GM19468 (cell line): ENCODE measurements at regions not wholly inside any gene's neighbourhood (a gene's known extent, or its start where the extent isn't known, plus 50 kb on each side); places are given as distances from the start of the nearest gene placed in this dataset.

Experiments used
- ATAC-seq: cut with Tn5 transposase; IDR thresholded peaks from one replicate; pipeline ENCODE4 v1.9.1; 2021; ENCODE audit warnings: mild to moderate bottlenecking, moderate library complexity, moderate number of reproducible peaks; ENCODE audit not compliant: unreplicated experiment; ENCODE audit errors: extremely low read depth

DNA sequence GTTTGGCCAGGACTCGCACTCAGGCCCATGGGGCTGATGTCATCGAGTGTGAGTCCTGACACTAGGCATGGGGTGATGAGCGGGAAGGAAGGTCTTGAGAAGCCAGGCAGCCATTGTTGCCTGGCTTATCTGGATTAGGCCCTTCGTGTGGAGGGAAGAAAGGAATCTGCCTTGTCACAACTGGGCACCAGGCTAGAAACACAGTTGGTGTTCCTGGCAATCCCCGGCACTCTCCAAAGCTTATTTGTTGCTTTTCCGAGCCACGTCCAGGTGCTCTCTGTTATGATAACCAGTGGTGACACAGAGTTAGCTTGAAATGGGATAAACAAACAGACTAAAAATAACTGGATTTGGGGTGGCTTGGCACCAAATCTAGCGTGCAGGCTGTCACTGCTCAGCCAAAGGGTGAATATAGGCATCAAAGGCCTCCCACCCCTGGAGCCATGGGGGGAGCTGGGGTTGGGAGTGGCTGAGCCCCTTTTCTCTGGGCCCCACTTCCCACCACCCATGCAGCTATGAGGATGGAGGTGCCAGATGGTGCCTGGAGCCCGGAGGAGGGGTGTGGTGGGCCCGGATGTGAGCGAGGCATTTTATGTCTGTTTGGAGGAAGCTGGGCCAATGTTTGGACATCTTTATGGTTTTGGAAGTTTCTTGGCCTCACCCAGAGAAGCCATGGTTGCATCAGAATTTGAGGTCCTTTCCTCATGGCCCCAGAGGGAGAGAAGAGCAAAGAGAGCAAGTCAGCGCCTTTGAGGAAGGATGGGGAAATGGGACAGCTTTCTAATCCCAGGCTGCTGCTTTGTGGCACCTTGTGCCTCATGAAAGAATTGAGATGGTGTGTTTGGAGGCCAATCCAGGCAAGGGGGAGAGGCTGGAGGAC, 98.0 kb upstream of the PITX1 start:
- ATAC-seq: no peak

DNA sequence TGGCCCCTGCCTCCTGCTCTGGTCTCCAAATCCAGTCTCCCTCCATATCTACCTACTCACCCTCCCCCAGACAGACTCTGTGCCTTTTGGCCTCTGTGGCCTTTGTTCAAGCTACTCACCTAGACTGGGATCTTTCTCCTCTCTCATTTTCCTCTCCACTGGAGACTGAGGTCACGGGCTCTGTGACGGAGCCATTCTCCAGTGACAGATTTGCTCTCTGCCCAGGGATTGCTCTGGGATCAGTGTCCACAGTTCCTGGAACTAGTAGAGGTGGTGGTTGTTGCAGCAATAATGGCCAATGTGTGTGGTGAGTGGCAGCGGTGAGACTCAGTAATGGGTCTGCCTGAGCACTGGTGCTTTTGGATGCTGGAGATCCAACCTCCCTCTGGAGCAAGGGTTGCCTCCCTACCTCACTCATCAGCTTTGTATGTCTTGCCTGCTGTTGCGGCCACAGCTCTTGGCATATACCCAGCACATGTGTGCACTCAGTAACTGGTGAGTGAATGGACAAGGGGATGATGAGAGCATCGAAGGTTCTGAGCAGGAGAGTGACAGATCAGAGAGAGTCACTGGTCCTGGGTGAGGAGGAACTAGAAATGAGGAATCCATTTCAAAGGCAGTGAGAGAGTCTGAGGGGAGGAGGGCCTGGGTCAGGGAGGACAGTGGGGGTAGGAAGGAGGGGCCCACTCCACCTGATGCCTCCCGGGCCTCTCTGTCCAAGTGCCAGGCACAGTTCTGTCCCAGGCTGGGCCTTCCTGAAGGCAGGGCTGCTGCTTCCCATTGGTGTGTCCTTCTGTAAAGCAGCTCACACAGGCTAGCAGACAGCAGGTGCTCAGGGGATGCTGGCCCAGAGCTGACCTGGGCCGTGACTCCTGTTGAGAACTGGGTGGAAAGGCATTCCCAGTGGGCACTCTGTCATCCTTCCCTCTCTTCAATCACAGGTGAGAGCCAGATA, 96.5 kb upstream of the PITX1 start:
- no peak for ATAC-seq

DNA sequence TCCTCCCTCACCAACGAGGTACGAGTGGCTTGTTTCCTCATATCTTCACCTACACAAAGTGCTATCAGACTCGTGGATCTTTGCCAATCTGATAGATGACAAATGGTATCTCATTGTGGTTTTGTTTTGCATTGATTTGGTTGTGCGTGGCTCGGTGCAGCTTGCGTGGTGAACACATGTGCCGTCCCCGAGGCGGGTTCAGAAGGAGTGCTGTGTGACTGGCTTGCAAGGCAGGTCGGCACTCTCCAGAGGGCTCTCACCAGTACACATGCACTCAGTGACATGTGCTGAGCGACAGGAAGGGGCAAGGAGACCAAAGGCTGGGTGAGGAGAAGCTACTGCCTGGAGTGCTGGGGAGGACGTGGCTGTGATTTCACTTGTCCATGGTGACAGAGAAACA, 95.3 kb upstream of the PITX1 start:
- ATAC-seq: no peak

DNA sequence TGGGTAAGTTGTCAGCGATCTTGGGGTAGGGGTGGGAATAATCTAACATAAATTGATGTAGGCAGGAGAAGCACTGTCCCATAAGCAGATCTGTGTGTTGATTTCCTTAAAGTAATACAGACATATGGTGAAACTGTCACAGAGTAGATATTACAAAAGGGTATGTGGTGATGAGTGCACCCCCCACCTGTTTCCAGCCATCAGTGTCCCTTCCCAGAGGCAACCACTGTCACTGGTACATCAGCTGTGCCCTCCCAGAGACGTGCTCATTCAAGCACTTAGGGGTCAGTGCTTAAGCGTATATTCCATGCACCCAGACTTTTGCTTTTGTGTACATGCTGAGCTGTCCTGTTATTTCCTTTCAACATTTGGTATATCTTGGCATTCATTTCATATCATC, 94.3 kb upstream of the PITX1 start:
- ATAC-seq: no peak

DNA sequence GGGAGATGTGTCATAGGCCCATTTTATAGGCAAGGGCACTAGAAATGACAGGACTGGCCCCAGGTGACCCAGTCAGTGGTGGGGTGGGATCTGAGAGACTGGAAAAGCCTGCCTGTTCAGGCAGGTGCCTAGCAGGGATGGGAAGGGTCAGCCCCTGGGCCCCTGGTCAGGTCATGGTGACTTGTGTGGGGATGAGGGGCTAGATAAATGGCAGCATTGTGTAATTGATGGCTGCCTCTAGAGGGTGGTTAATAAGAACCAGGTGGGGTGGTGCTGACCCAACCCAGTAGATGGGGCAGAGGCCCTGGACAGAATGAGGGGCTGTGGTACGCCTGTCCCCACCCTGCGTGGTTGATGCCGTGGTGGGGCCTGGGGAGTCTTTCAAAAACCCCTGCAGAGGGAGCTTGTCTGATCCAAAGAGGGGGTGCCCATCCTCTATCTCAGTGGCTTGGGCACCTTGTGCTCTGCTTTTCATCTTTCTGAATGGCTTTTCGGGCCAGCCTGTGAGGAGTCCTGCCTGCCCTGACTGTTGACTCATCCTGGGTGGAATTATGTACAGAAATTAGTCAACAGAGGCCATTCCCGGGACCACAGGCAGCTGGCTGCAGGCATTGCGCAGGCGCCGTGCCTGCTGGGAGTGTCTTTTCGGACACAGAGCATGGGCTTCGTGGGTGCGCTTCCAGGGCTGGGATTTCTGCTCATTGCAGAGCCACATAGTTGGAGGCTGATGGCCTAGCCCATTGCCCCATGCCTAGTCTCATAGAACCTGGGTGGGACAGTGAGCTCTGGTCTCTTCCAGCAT, 93.6 kb upstream of the PITX1 start:
- no peak for ATAC-seq

DNA sequence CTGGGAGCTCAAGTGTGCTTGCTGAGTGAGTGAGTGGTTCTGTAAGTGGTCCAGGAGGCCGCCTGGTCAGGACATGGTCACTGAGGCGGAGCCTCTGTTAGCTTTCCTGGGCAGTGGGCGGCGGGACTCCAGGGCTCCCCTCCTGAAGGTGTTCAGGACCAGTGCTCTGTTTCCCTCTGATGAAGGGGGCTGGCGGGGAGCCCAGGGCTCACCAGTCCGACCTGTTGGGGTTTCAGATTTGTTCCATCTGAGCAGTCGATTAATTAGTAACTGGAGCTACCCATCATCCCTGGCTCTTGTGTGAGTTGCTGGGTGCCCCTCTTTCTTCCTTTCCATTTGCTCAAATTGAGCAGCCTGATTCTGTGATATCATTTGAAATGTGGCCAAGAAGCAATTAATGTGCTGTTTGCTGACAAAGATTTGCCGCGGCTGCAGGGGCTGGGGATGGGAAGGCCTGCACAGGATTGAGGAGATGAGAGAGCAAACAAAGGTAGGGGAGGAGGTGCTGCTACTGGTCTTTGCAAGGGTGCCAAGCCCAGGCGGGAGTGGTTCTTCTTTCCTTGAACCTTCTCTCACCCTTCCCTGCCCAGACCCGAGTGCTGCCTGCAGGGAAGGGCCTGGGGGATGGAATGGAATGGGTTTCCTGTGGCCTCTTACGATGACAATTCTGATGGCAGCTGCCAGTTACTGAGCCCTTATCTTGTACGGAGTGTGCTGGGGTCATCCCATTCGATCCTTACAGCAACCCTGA, 92.8 kb upstream of the PITX1 start:
- ATAC-seq: no peak

DNA sequence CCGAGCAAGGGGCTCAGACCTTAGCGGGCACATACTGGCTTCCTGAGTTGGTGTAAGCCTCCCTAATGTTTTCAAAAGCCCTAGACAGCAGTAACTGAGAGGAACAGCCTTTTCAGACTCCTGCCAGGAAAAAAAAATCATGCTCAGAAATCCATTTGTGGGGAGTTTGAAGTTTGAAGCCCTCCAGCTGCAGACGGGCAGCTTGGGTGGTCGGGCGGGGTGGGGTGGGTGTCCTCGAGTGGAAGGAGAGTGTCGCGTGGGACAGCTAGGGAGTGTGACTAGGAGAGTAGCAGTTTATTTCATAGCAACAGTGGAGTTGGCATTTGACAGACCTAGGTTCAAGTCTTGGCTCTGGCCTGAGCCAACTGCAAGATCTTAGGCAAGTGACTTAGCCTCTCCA, 90.7 kb upstream of the PITX1 start:
- no peak for ATAC-seq

DNA sequence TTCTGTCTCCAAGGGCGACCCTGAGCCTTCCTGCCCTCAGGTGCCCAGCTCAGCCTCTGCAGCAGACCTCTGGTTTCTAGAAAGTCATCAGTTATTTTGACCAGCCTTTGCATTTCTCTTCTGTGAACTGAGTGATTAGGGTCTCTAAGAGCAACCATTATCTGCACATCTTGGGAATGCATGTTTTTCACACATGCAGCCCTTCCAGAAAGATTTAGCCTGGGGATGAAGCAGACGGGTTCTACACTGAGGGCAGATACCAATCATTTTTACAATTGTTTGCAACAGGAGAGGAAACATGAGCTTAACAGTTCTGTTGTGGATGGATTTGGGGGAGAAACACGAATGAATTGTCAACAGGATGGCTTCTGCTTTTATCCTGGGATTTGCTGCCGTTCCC, 90.1 kb upstream of the PITX1 start:
- no peak for ATAC-seq

DNA sequence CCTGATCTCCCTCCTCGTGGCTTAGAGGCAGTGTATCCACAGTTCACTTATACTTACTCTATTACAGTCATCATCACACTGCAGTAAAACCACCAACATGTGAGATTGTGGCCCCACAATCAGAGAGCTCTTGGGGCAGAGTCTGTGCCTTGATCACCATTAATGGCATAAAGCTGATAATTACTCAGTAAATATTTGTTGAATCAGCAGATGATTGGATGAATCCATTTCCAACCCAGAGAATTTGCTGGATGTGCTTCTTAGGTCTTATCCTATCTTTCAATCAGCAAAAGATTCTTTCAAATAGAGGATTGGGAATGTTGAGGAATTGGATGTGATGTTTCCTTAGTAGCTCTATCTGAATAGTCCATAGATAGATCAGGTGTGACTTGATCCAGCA, 88.8 kb upstream of the PITX1 start:
- no peak for ATAC-seq

DNA sequence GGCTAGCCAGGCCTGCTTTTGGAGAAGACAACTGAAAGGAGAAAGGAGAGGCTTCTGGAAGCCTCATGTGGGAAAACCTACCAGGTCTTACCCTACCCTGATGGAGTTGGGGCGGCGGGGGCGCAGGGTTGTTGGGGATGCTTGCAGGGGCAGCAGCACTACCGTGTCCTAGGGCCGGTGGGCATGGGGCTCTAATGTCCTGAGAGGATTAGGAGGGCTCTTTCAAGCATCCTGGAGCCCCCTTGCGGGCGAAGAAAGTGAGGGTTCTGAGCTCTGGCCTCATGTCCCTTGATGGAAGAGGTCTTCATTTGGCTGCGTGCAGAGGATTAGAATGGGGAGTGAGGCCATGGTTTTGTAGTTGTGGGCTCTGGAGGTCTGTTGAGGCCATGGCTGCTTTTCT, 86.9 kb upstream of the PITX1 start:
- ATAC-seq: no peak

DNA sequence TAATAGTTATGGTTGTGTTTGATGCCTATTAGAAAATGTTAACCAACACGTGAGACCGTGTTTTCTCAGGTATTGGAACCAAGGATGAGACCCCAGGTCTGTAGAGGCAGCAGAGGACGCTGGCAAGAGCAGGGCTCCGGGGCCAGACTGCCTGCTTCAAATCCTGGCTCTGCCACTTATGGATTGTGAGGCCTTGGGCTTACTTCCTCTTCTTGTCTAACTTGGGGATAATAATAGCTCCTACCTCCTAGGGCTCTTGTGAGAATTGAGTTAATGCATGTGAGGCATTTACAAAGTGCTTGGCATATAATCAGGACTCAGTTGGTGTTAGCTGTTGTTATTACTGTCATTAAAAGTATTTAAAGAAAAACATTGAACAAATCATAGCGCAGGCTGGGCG, 85.5 kb upstream of the PITX1 start:
- ATAC-seq: no peak

DNA sequence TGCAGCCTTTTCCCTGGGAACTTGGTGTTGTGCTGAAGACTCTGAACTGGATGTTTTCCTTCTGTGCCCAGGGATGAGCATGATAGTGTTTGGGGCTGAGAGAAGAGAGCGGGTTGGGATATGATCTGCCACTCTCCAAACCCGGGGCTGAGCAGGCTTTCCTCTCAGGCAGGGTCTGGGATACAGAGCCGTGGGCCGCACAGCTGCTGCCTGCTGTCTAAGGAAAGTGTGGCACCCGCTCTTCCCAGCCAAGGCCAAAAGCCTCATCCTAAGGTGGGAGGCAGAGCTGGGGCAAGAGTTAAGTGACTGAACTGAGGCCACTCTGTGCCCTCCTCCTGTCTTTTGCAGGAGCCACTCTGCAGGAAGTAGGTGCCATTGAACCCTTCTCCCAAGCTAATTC, 83.6 kb upstream of the PITX1 start:
- no peak for ATAC-seq

DNA sequence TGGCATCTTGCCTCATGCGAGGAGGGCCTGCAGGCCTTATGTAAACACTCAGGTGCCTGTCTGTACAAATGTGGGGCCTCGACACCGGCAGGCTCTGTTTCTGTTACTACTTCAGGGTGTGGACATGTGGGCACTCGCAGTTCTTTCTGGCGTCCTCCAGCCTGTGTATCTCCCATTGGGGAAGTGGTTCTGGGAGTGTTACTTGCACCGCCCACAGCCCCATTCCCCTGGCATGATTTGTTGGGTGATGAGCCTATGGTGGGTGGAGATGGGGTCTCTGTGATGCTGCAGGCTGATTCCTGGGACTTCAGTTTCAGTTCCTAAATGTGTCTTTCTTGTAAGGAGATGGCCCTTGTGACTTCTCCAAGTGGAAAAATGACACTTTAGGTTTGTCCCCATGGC, 82.1 kb upstream of the PITX1 start:
- ATAC-seq: no peak

DNA sequence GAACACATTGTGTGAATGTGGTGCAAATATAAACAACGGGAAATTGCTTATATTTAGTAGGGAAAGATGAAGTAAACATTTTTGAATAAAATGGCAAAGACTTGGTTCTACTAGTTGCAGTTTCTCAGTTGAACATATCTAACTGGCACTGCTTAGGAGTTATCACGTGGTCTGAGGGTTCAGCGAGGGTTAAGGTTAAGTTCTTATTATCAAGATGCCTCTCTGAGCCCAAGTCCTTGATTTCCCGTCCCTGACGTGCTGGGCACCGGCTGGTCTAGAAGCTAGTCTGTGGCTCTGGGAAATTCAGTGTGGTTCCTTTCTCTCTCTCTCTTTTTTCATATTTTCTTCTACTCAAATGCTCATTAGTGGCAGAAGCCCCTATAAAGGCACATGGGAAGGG, 81.6 kb upstream of the PITX1 start:
- no peak for ATAC-seq

DNA sequence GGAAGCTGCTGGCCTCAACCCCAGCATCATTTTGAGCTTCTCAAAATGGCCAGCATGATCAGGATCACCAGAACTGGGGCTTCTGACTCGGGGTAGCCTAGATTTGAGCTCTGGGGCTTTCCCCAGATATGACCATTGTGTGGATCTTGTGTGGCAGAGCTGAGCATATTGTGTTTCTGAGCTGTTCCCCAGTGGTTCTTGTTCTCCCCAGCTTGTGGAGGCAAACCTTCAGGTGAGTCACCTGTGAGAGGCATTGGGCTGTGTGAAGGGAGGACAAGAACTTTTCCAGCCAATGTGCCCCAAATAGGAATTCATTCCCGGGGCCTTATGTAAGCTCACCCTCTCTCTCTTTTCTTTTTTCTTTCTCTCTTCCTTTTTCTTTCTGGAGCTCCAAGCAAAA, 80.7 kb upstream of the PITX1 start:
- no peak for ATAC-seq

DNA sequence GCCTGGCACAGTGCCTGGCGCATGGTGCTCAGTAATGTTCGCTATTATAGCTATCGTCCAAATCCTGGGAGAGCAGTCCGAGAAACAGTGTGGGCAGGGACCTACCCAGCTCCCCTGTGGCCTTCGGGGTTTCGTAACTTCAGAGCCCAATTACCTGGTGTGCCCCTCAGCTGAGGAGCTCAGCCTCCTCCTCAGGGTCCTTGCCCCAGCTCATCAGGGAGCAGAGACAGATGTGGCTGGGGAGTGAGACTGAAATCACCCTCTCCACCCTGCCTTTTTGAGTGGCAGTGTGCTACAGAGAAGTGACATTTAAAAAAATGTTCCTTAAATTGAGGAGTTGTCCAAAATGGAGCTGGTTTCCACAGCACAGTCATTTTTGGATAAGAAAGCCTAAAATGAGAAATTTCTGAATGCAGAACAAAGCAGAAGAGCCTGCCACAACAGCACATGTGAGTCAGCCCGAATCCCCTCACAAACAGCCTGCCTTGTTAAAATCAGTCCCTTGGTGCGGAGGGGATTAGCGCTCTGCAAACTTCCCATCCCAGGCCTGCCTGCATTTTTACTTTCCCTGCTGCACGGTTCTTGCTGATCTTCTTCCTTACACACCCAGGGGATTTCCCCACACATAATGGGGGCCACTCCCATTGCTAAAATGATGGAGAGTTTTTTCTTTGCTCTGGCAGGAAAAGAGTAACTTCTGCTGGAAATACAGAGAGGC, 78.1 kb upstream of the PITX1 start:
- no peak for ATAC-seq

DNA sequence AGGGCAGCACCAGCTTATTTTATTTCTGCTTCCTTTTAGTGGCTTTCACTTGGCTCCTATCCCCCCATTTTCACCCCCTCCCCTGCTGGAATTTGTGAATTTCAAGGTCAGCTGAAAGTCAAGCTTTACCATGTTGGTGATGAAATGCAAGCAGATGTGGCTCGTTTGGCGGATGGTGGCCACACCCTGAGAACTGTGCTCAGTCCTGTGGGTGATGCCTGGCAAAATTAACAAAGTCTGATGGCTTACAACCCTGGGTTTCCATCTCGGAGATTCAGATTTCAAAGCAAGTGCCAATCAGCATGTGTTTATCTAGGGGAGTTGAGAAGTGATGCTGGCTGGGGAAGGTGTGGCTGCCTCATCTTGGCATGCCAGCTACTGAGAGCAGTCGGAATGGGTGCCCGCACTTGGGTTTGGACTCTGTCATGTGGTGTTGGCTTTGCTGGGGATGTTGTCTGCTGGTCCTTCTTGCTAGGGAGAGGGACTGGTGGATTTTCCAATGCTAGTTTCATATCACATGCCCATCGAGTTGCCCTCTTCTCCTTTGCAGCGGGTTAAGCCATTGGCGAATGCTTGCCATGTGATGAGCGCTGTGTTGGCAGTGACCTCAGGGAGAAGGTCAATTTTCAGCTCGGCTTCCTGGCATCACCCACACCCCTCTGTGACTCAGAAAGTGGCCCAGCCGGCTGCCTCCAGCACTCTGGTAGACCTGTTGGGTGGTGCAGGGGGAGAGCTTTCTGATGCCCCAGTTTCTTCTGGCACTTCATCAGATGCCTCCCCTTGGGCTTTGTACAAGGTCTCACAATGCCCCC, 77.0 kb upstream of the PITX1 start:
- ATAC-seq: no peak

DNA sequence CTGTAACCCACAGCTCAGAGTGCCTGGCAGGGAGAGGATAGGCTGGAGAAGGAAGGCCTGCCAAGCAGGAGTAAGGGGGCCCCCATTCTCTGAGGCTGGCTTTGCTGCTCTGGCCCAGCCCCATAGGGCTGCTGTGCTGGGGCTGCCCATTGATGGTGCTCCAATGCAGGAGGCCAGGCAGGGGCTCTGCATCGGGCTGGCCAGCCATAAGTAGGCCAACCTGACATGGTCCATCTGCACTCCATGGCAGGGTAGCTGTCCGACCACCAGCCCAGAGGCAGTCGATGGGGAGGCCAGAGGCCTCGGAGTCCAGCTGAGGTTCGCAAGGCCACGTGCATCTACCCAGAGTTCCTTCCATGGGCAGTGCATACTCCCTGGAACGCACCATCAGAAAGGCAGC, 75.0 kb upstream of the PITX1 start:
- ATAC-seq: no peak
